Right lobe of liver (tissue), 6 donors: ENCODE measurements at regions not wholly inside any gene's neighbourhood (a gene's known extent, or its start where the extent isn't known, plus 50 kb on each side); places are given as distances from the start of the nearest gene placed in this dataset.
A peak's percentile ranks its signal among the peaks of the same experiment; 100 is the strongest.

Experiments
- ATAC-seq, 4 donors: fragments of 200-7000 bp; cut with Tn5 transposase; one replicate each; pipeline ENCODE4 v1.9.1; 2020; ENCODE audit warnings: mild to moderate bottlenecking in 4 of 4, moderate library complexity in 4 of 4
- DNase-seq, 3 donors: peaks; one replicate each; pipeline ENCODE4 v3.0.0-alpha.2; 2020
- H3K27ac ChIP-seq, 3 donors: fragments of 200-600 bp; one replicate each; pipeline ENCODE4 v1.8.0; 2022
- H3K27me3 ChIP-seq, 2 donors: fragments of 200-600 bp; one replicate each; pipeline ENCODE4 v1.8.0; 2022
- H3K36me3 ChIP-seq, 4 donors: fragments of 200-600 bp; sonication (generic) in 1 of 4; one replicate each; pipeline versions ENCODE4 v1.5.1 to v1.8.0; 2017 to 2022; ENCODE audit warnings: control low read depth in 1 of 4
- H3K4me1 ChIP-seq, 4 donors: fragments of 200-600 bp; sonication (generic) in 1 of 4; one replicate each; pipeline versions ENCODE4 v1.5.1 to v1.8.0; 2017 to 2022; ENCODE audit warnings: control low read depth in 1 of 4
- H3K4me3 ChIP-seq, 3 donors: fragments of 200-600 bp; one replicate each; pipeline ENCODE4 v1.8.0; 2022
- H3K9me3 ChIP-seq, 4 donors: fragments of 200-600 bp; sonication (generic) in 1 of 4; one replicate each; pipeline versions ENCODE4 v1.5.1 to v1.8.0; 2017 to 2022; ENCODE audit warnings: control low read depth in 1 of 4
- POLR2A ChIP-seq: fragments of 450-650 bp; IDR thresholded peaks from one replicate; pipeline ENCODE4 v1.6.1; 2017; ENCODE audit warnings: antibody characterized with exemption, mild to moderate bottlenecking
- WGBS: methylation state at CpG from one replicate; pipeline ENCODE4 v1.1.6; 2018; ENCODE audit warnings: low coverage, low lambda C conversion rate; ENCODE audit not compliant: insufficient coverage; ENCODE audit errors: missing lambda C conversion rate; 5-methylcytosine and 5-hydroxymethylcytosine counted together
- intact Hi-C, 2 donors: fragments of 100-400 bp; cut with DNase I; formaldehyde crosslinking; loops; one replicate each; pipeline versions ENCODE4 v1.11.2 to v1.14.1; 2022
- TF ChIP-seq, protein P1 (sequence below), 4 donors: fragments of 200-600 bp in 3 of 4; fragments of 450-650 bp in 1 of 4; IDR thresholded peaks; one replicate each; pipeline versions ENCODE4 v1.5.1 to v1.8.0; 2016 to 2022; ENCODE audit warnings: antibody characterized with exemption in 4 of 4, mild to moderate bottlenecking in 2 of 4
- donor health status: DM: no; HTN: yes; CAD: no.
- donor health status: DM: no; HTN: no; CAD: no.
- donor health status: DM: no; HTN: no; CAD: no.
- donor health status: DM: no; HTN: yes; CAD: no.
- donor health status: DM: no; HTN: yes; CAD: no.

- Histone ChIP-seq H3K27me3 (no peaks in the 10 kb centered on the region), H3K27ac (no peak overlapping the region), H3K4me1 (no peaks in the 10 kb centered on the region), H3K36me3 (no peaks in the 10 kb centered on the region), H3K9me3 (no peaks in the 10 kb centered on the region), H3K4me3 (no peak overlapping the region)
- 63% methylated on average over 6 of the region's 8 CpGs for WGBS
- ATAC-seq = no peak
- TF ChIP-seq POLR2A = no peak
- TF ChIP-seq, protein P1, sequence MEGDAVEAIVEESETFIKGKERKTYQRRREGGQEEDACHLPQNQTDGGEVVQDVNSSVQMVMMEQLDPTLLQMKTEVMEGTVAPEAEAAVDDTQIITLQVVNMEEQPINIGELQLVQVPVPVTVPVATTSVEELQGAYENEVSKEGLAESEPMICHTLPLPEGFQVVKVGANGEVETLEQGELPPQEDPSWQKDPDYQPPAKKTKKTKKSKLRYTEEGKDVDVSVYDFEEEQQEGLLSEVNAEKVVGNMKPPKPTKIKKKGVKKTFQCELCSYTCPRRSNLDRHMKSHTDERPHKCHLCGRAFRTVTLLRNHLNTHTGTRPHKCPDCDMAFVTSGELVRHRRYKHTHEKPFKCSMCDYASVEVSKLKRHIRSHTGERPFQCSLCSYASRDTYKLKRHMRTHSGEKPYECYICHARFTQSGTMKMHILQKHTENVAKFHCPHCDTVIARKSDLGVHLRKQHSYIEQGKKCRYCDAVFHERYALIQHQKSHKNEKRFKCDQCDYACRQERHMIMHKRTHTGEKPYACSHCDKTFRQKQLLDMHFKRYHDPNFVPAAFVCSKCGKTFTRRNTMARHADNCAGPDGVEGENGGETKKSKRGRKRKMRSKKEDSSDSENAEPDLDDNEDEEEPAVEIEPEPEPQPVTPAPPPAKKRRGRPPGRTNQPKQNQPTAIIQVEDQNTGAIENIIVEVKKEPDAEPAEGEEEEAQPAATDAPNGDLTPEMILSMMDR (IDR thresholded peaks at IDR 0.05) = no peak
- no peak for DNase-seq
- intact Hi-C loops = no loop called here
These were observed 274.0 kb downstream of the VRK1 start for GRCh38 chr14:97071177-97071576.

GRCh38 chr14:97073622-97074021, 276.4 kb downstream of the VRK1 start:
- no peak for ATAC-seq
- WGBS = 57% methylated on average over 5 of the region's 5 CpGs
- TF ChIP-seq POLR2A = no peak
- TF ChIP-seq, protein P1 (IDR thresholded peaks at IDR 0.05) = no peak
- no peak overlapping the region for H3K4me3 ChIP-seq
- DNase-seq = no peak
- H3K4me1 ChIP-seq = no peaks in the 10 kb centered on the region
- intact Hi-C loops = no loop called here
- no peaks in the 10 kb centered on the region for H3K36me3 ChIP-seq
- H3K27ac ChIP-seq = no peak overlapping the region
- H3K9me3 ChIP-seq = no peaks in the 10 kb centered on the region
- no peaks in the 10 kb centered on the region for H3K27me3 ChIP-seq

DNA sequence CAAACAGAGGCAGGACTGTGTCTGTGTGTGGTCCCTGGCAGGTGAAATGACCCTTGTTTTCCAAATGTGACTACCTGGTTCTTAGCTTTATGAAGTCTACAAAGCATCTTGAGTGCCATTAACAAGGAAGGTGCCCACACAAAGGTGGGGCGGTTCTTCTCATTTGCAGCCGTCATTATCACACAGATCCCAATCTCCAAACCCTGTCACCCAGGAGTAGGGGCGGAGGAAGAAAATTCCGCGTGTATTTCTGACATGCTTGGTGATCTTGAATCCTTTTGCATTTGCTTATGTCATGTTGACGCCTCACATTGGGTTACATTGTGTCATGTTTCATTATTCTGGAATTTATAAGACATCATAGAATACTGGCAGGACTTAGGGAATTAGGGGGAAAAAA, 277.3 kb downstream of the VRK1 start:
- TF ChIP-seq, protein P1 (IDR thresholded peaks at IDR 0.05) = no peak
- TF ChIP-seq POLR2A = no peak
- ATAC-seq = no peak
- DNase-seq = no peak
- Histone ChIP-seq H3K36me3 (no peaks in the 10 kb centered on the region), H3K9me3 (no peaks in the 10 kb centered on the region), H3K27ac (no peak overlapping the region), H3K4me1 (no peaks in the 10 kb centered on the region), H3K27me3 (no peaks in the 10 kb centered on the region), H3K4me3 (no peak overlapping the region)
- WGBS = 44% methylated on average over 6 of the region's 6 CpGs
- intact Hi-C loops = no loop called here

GRCh38 chr14:97074856-97075255, 277.7 kb downstream of the VRK1 start:
- no peaks in the 10 kb centered on the region for H3K9me3 ChIP-seq
- intact Hi-C loops = no loop called here
- H3K4me1 ChIP-seq = no peaks in the 10 kb centered on the region
- no peak overlapping the region for H3K4me3 ChIP-seq
- no peak for ATAC-seq
- H3K27me3 ChIP-seq = no peaks in the 10 kb centered on the region
- H3K36me3 ChIP-seq = no peaks in the 10 kb centered on the region
- DNase-seq = no peak
- TF ChIP-seq, protein P1 (IDR thresholded peaks at IDR 0.05) = no peak
- TF ChIP-seq POLR2A = no peak
- WGBS = 29% methylated on average over 6 of the region's 6 CpGs
- H3K27ac ChIP-seq = no peak overlapping the region

GRCh38 chr14:97077253-97077653, 280.1 kb downstream of the VRK1 start:
- ATAC-seq = peak; percentile 52 to 76 (median 70)
- Histone ChIP-seq H3K36me3 (no peaks in the 10 kb centered on the region), H3K27me3 (no peaks in the 10 kb centered on the region), H3K4me3 (no peak overlapping the region), H3K4me1 (no peaks in the 10 kb centered on the region), H3K9me3 (no peaks in the 10 kb centered on the region), H3K27ac (no peak overlapping the region)
- TF ChIP-seq, protein P1 (IDR thresholded peaks at IDR 0.05) = no peak
- TF ChIP-seq POLR2A = no peak
- WGBS = 46% methylated on average over 7 of the region's 8 CpGs
- intact Hi-C loops = no loop called here
- DNase-seq = peak in 2 of 3 donors; percentile 44 to 60
